Mesenchymal stem cell (in vitro differentiated cells and primary cell): ENCODE measurements at regions not wholly inside any gene's neighbourhood (a gene's known extent, or its start where the extent isn't known, plus 50 kb on each side); places are given as distances from the start of the nearest gene placed in this dataset.

Experiments used
- DNase-seq: peaks from one replicate; pipeline ENCODE4 v3.0.0-alpha.2; 2013
- H2AFZ ChIP-seq: one replicate; pipeline ENCODE4 v1.6.1; 2013; ENCODE audit warnings: low read depth, mild to moderate bottlenecking, control low read depth, inconsistent platforms, low read length, moderate library complexity
- H2AK5ac ChIP-seq: 2 replicates; pipeline ENCODE4 v1.6.1; 2013; ENCODE audit warnings: low read length, moderate library complexity, mild to moderate bottlenecking, inconsistent platforms; ENCODE audit not compliant: severe bottlenecking
- H2BK120ac ChIP-seq: one replicate; pipeline ENCODE4 v1.6.1; 2013; ENCODE audit warnings: low read depth, mild to moderate bottlenecking, inconsistent platforms, low read length, moderate library complexity
- H2BK12ac ChIP-seq, 2 experiments: one replicate each; pipeline ENCODE4 v1.6.1; 2013; ENCODE audit warnings: inconsistent platforms in 2 of 2, low read length in 2 of 2, mild to moderate bottlenecking in 2 of 2, moderate library complexity in 2 of 2, control low read depth in 1 of 2
- H2BK15ac ChIP-seq: one replicate; pipeline ENCODE4 v1.6.1; 2013; ENCODE audit warnings: mild to moderate bottlenecking, low read depth, inconsistent platforms; ENCODE audit not compliant: poor library complexity, severe bottlenecking
- H2BK5ac ChIP-seq: 2 replicates; pipeline ENCODE4 v1.6.1; 2013; ENCODE audit warnings: low read depth, mild to moderate bottlenecking, low read length, control low read depth, inconsistent platforms; ENCODE audit not compliant: poor library complexity, severe bottlenecking
- H3K14ac ChIP-seq, 2 experiments: one replicate each; pipeline ENCODE4 v1.6.1; 2013; ENCODE audit warnings: inconsistent platforms in 2 of 2, low read length in 2 of 2, control low read depth in 1 of 2, mild to moderate bottlenecking in 1 of 2, moderate library complexity in 1 of 2
- H3K18ac ChIP-seq, 2 experiments: one replicate each; pipeline ENCODE4 v1.6.1; 2013; ENCODE audit warnings: inconsistent platforms in 2 of 2, low read length in 2 of 2, control low read depth in 1 of 2, low read depth in 1 of 2, mild to moderate bottlenecking in 1 of 2
- H3K23ac ChIP-seq, 2 experiments: one replicate each; pipeline ENCODE4 v1.6.1; 2013; ENCODE audit warnings: inconsistent platforms in 2 of 2, low read length in 2 of 2, mild to moderate bottlenecking in 2 of 2, moderate library complexity in 2 of 2, control low read depth in 1 of 2
- H3K27ac ChIP-seq: 2 replicates; pipeline ENCODE4 v1.5.1; 2013; ENCODE audit warnings: mild to moderate bottlenecking, moderate library complexity, low read length, control low read depth, inconsistent platforms; ENCODE audit not compliant: poor library complexity, severe bottlenecking
- H3K27me3 ChIP-seq, 2 experiments: 2 replicates each; pipeline versions ENCODE4 v1.6.1 to v1.7.0; 2013; ENCODE audit warnings: low read length in 2 of 2, mild to moderate bottlenecking in 2 of 2, moderate library complexity in 2 of 2, control low read depth in 1 of 2, inconsistent platforms in 1 of 2; ENCODE audit not compliant: control insufficient read depth in 1 of 2, insufficient read depth in 1 of 2
- H3K36me3 ChIP-seq, 2 experiments: 2 replicates each; pipeline versions ENCODE4 v1.6.1 to v1.7.0; 2013; ENCODE audit warnings: low read length in 2 of 2, control low read depth in 1 of 2, inconsistent platforms in 1 of 2, low read depth in 1 of 2, mild to moderate bottlenecking in 1 of 2; ENCODE audit not compliant: insufficient read depth in 2 of 2, control insufficient read depth in 1 of 2
- H3K4ac ChIP-seq, 2 experiments: one replicate each; pipeline ENCODE4 v1.6.1; 2013; ENCODE audit warnings: inconsistent platforms in 2 of 2, low read length in 2 of 2, mild to moderate bottlenecking in 2 of 2, moderate library complexity in 2 of 2, control low read depth in 1 of 2, low read depth in 1 of 2
- H3K4me1 ChIP-seq: 2 replicates; pipeline ENCODE4 v1.6.1; 2013; ENCODE audit warnings: low read depth, low read length, control low read depth; ENCODE audit not compliant: control insufficient read depth, insufficient read depth
- H3K4me2 ChIP-seq: 2 replicates; pipeline ENCODE4 v1.6.1; 2013; ENCODE audit warnings: low read length, mild to moderate bottlenecking, inconsistent platforms; ENCODE audit not compliant: poor library complexity, severe bottlenecking
- H3K4me3 ChIP-seq, 2 experiments: 2 replicates each; pipeline versions ENCODE4 v1.5.1 to v1.7.0; 2013; ENCODE audit warnings: low read length in 2 of 2, mild to moderate bottlenecking in 2 of 2, control low read depth in 1 of 2, low read depth in 1 of 2; ENCODE audit not compliant: insufficient read depth in 1 of 2
- H3K79me1 ChIP-seq: replicated peaks from 2 replicates; pipeline ENCODE4 v1.6.1; 2013; ENCODE audit warnings: mild to moderate bottlenecking, control low read depth, low read length, inconsistent platforms; ENCODE audit not compliant: poor library complexity, severe bottlenecking
- H3K9ac ChIP-seq: 2 replicates; pipeline ENCODE4 v1.7.0; 2013; ENCODE audit warnings: mild to moderate bottlenecking, low read length, moderate library complexity
- H3K9me3 ChIP-seq: 2 replicates; pipeline ENCODE4 v1.7.0; 2013; ENCODE audit warnings: mild to moderate bottlenecking, low read length; ENCODE audit not compliant: control insufficient read depth
- H4K8ac ChIP-seq: one replicate; pipeline ENCODE4 v1.6.1; 2013; ENCODE audit warnings: inconsistent platforms, mild to moderate bottlenecking, low read length, moderate library complexity
- H4K91ac ChIP-seq: one replicate; pipeline ENCODE4 v1.6.1; 2013; ENCODE audit warnings: mild to moderate bottlenecking, low read length, inconsistent platforms
- WGBS: methylation state at CpG from one replicate; pipeline ENCODE4 v1.1.7; 2013; ENCODE audit warnings: mixed read lengths; 5-methylcytosine and 5-hydroxymethylcytosine counted together

GRCh38 chrX:69324851-69325250 is 159.6 kb upstream of the PJA1 start:
- H3K27ac ChIP-seq, result no peak overlapping the region
- no peak overlapping the region for H2BK120ac ChIP-seq
- no peaks in the 10 kb centered on the region for H3K4me1 ChIP-seq
- H3K23ac ChIP-seq, result no peak overlapping the region
- peaks cover 0 to 47% of the 10 kb centered on the region in 2 experiments for H3K27me3 ChIP-seq
- H3K18ac ChIP-seq, result no peak overlapping the region
- no peak overlapping the region for H2AK5ac ChIP-seq
- no peaks in the 10 kb centered on the region for H3K36me3 ChIP-seq
- no peak overlapping the region for H4K91ac ChIP-seq
- H2BK15ac ChIP-seq, result no peak overlapping the region
- H3K4me2 ChIP-seq, result no peak overlapping the region
- H3K14ac ChIP-seq, result no peak overlapping the region
- H3K4me3 ChIP-seq, result no peak overlapping the region
- H2BK12ac ChIP-seq, result no peak overlapping the region
- H2BK5ac ChIP-seq, result no peak overlapping the region
- no peak overlapping the region for H4K8ac ChIP-seq
- H2AFZ ChIP-seq, result no peak overlapping the region
- WGBS, result 89% methylated on average over 2 of the region's 2 CpGs
- no peak overlapping the region for H3K9ac ChIP-seq
- H3K79me1 ChIP-seq, result no peaks in the 10 kb centered on the region
- no peak overlapping the region for H3K4ac ChIP-seq
- DNase-seq, result no peak
- no peaks in the 10 kb centered on the region for H3K9me3 ChIP-seq

GRCh38 chrX:69323786-69324720 is 158.8 kb upstream of the PJA1 start:
- Histone ChIP-seq H3K9ac (no peak overlapping the region), H2AK5ac (no peak overlapping the region), H3K4ac (no peak overlapping the region), H3K27me3 (peaks cover 0 to 54% of the 10 kb centered on the region in 2 experiments), H2BK120ac (no peak overlapping the region), H2AFZ (no peak overlapping the region), H3K4me1 (no peaks in the 10 kb centered on the region), H4K91ac (no peak overlapping the region), H3K79me1 (no peaks in the 10 kb centered on the region), H3K4me3 (no peak overlapping the region), H3K14ac (no peak overlapping the region), H3K18ac (no peak overlapping the region), H3K4me2 (no peak overlapping the region), H2BK12ac (no peak overlapping the region), H3K9me3 (no peaks in the 10 kb centered on the region), H4K8ac (no peak overlapping the region), H3K23ac (no peak overlapping the region), H3K27ac (no peak overlapping the region), H3K36me3 (no peaks in the 10 kb centered on the region), H2BK5ac (no peak overlapping the region), H2BK15ac (no peak overlapping the region)
- WGBS, result 57% methylated on average over 6 of the region's 9 CpGs
- no peak for DNase-seq

GRCh38 chrX:69321789-69322188 is 156.5 kb upstream of the PJA1 start:
- Histone ChIP-seq H4K91ac (no peak overlapping the region), H3K27ac (no peak overlapping the region), H2BK5ac (no peak overlapping the region), H3K4me2 (no peak overlapping the region), H3K27me3 (peaks cover 0 to 59% of the 10 kb centered on the region in 2 experiments), H3K9ac (no peak overlapping the region), H3K9me3 (no peaks in the 10 kb centered on the region), H4K8ac (no peak overlapping the region), H3K36me3 (no peaks in the 10 kb centered on the region), H2AFZ (no peak overlapping the region), H3K23ac (no peak overlapping the region), H3K18ac (no peak overlapping the region), H2BK12ac (no peak overlapping the region), H3K4me3 (no peak overlapping the region), H3K79me1 (no peaks in the 10 kb centered on the region), H3K4ac (no peak overlapping the region), H2AK5ac (no peak overlapping the region), H2BK120ac (no peak overlapping the region), H2BK15ac (no peak overlapping the region), H3K4me1 (no peaks in the 10 kb centered on the region), H3K14ac (no peak overlapping the region)
- 90% methylated on average over 2 of the region's 3 CpGs for WGBS
- DNase-seq, result no peak

- no peak overlapping the region for H3K9ac ChIP-seq
- no peaks in the 10 kb centered on the region for H3K79me1 ChIP-seq
- no peak overlapping the region for H3K23ac ChIP-seq
- WGBS, result 61% methylated on average over 4 of the region's 5 CpGs
- no peak overlapping the region for H3K18ac ChIP-seq
- no peaks in the 10 kb centered on the region for H3K4me1 ChIP-seq
- no peak overlapping the region for H2AFZ ChIP-seq
- no peak overlapping the region for H2BK120ac ChIP-seq
- H3K36me3 ChIP-seq, result no peaks in the 10 kb centered on the region
- H3K4ac ChIP-seq, result no peak overlapping the region
- H2BK5ac ChIP-seq, result no peak overlapping the region
- no peak overlapping the region for H2BK15ac ChIP-seq
- no peak overlapping the region for H3K4me3 ChIP-seq
- H3K27ac ChIP-seq, result no peak overlapping the region
- H3K4me2 ChIP-seq, result no peak overlapping the region
- H3K27me3 ChIP-seq, result peaks cover 0 to 63% of the 10 kb centered on the region in 2 experiments
- H2AK5ac ChIP-seq, result no peak overlapping the region
- no peak overlapping the region for H2BK12ac ChIP-seq
- no peak for DNase-seq
- no peak overlapping the region for H4K91ac ChIP-seq
- no peak overlapping the region for H3K14ac ChIP-seq
- H4K8ac ChIP-seq, result no peak overlapping the region
- no peaks in the 10 kb centered on the region for H3K9me3 ChIP-seq
Measured at GRCh38 chrX:69321006-69321655, 155.9 kb upstream of the PJA1 start.
